HL-60 (cell line): ENCODE measurements at regions not wholly inside any gene's neighbourhood (a gene's known extent, or its start where the extent isn't known, plus 50 kb on each side); places are given as distances from the start of the nearest gene placed in this dataset.

Experiments used
- GABPA ChIP-seq: IDR thresholded peaks from 2 replicates; pipeline ENCODE4 v1.6.1; 2012; ENCODE audit warnings: low read depth
- POLR2AphosphoS5 ChIP-seq: IDR thresholded peaks from 2 replicates; pipeline ENCODE4 v1.6.1; 2012; ENCODE audit warnings: low read depth
- SPI1 ChIP-seq: IDR thresholded peaks from 2 replicates; pipeline ENCODE4 v1.6.1; 2012; ENCODE audit warnings: low read depth, mild to moderate bottlenecking, borderline replicate concordance
- TF ChIP-seq, protein P1 (sequence below): IDR thresholded peaks from one replicate; pipeline ENCODE4 v1.5.1; 2011; ENCODE audit warnings: low read length, control low read depth, inconsistent platforms; ENCODE audit not compliant: insufficient read depth
- TF ChIP-seq, protein P2 (sequence below): IDR thresholded peaks from 2 replicates; pipeline ENCODE4 v1.6.1; 2012; ENCODE audit warnings: low read depth; ENCODE audit not compliant: insufficient replicate concordance

DNA sequence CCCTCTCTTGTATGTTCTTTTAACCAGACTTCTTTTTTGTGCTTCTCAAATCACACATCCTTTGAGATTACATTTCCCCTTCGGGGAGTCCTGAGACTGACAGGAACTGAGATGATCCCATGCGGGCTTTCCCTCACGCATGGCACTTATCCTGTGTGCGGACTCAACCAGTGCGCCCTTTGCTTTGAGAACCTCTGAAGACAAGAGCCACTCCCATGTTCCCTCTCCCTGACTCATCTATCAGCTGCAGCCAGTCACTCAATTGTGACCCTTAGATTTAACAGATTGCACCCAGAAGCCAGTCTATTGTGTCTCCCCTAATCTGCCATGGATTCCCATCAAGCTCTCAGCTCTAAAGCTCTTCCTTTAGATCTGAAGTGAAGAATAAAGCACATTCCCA lies 353.9 kb upstream of the MEOX2 start:
- TF ChIP-seq POLR2AphosphoS5 (no peak), SPI1 (no peak), GABPA (no peak)
- TF ChIP-seq, protein P1, sequence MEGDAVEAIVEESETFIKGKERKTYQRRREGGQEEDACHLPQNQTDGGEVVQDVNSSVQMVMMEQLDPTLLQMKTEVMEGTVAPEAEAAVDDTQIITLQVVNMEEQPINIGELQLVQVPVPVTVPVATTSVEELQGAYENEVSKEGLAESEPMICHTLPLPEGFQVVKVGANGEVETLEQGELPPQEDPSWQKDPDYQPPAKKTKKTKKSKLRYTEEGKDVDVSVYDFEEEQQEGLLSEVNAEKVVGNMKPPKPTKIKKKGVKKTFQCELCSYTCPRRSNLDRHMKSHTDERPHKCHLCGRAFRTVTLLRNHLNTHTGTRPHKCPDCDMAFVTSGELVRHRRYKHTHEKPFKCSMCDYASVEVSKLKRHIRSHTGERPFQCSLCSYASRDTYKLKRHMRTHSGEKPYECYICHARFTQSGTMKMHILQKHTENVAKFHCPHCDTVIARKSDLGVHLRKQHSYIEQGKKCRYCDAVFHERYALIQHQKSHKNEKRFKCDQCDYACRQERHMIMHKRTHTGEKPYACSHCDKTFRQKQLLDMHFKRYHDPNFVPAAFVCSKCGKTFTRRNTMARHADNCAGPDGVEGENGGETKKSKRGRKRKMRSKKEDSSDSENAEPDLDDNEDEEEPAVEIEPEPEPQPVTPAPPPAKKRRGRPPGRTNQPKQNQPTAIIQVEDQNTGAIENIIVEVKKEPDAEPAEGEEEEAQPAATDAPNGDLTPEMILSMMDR, result no peak
- TF ChIP-seq, protein P2, sequence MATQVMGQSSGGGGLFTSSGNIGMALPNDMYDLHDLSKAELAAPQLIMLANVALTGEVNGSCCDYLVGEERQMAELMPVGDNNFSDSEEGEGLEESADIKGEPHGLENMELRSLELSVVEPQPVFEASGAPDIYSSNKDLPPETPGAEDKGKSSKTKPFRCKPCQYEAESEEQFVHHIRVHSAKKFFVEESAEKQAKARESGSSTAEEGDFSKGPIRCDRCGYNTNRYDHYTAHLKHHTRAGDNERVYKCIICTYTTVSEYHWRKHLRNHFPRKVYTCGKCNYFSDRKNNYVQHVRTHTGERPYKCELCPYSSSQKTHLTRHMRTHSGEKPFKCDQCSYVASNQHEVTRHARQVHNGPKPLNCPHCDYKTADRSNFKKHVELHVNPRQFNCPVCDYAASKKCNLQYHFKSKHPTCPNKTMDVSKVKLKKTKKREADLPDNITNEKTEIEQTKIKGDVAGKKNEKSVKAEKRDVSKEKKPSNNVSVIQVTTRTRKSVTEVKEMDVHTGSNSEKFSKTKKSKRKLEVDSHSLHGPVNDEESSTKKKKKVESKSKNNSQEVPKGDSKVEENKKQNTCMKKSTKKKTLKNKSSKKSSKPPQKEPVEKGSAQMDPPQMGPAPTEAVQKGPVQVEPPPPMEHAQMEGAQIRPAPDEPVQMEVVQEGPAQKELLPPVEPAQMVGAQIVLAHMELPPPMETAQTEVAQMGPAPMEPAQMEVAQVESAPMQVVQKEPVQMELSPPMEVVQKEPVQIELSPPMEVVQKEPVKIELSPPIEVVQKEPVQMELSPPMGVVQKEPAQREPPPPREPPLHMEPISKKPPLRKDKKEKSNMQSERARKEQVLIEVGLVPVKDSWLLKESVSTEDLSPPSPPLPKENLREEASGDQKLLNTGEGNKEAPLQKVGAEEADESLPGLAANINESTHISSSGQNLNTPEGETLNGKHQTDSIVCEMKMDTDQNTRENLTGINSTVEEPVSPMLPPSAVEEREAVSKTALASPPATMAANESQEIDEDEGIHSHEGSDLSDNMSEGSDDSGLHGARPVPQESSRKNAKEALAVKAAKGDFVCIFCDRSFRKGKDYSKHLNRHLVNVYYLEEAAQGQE, result no peak
